ENCODE measurements at regions not wholly inside any gene's neighbourhood (a gene's known extent, or its start where the extent isn't known, plus 50 kb on each side); places are given as distances from the start of the nearest gene placed in this dataset.
"Not testable (repeated sequence)": the region's sequence is repeated elsewhere in the genome, so short reads cannot be mapped to it uniquely, and the experiment has no call there.

DNA sequence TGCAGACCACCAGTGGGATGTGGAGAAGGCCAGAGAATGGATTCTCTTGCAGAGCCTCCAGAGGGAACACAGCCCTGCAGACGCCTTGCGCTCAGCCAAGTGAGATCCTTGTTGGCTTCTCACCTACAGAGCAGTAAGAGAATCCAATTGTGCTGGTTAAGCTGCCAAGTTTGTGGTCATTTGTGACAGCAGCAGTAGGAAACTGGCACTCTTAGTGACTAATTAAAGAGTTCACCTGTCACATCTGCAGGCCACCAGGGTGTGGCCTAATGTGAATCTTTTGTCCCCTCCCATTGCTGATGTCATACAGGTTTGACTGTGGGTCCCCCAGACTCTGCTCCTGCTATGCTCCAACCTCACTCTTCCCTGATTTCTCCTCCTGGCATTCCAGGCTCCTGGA lies 235.9 kb downstream of the TFCP2L1 start:
- DNase-seq (ENCODE audit: low read depth), result no peak

DNA sequence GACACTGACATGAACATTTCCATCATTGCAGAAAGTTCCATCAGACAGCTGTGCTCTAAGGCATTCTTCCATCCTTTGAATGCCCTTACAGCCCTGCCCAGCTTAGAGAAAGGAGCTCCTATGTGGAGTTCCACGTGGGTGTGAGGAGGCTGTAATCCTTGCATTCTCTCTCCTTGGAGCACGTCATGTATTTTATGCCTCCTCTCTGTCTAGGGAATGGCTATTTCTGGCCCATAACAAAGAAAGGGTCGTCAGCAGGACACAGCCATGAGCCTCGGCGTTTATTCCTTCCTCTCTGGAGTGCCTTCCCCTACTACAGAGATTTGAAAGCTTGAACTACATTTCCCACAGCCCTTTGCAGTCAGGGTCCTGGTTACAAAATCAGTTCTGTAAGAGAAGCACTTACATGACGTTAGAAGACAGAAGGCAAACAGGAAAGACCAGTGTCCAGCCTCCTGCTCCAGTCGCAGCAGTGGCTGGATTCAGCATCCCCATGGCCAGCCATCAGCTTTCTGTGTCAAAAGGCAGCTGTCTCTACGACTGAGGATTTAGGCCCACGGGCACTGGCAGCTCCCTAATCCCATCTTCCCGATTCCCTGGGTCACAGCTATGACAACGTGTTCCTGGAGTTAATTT lies 234.9 kb downstream of the TFCP2L1 start:
- no peak for DNase-seq (ENCODE audit: low read depth)

- no peak for DNase-seq (ENCODE audit: low read depth)
Observed at GRCh38 chr2:121051311-121051710, 233.7 kb downstream of the TFCP2L1 start.

DNA sequence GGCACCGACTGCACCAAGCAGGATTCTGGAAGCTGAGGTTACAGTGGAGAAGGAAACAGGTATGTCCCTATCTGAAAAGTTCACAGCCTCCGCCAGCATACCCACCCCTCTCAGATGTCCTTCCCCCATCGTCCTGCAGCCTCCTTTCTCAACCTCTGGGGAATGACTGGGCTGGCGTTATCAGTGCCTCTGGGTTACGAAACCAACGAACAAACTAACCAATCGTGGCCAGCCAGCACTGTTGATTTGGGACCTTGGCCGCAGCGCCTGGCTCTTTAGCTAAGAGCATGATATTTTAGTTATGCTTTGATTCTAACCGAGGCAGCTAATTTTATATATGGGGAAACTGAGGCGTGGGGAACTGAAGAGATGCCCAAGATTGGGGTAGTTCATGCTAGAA lies 233.0 kb downstream of the TFCP2L1 start:
- DNase-seq (ENCODE audit: low read depth), result no peak

DNA sequence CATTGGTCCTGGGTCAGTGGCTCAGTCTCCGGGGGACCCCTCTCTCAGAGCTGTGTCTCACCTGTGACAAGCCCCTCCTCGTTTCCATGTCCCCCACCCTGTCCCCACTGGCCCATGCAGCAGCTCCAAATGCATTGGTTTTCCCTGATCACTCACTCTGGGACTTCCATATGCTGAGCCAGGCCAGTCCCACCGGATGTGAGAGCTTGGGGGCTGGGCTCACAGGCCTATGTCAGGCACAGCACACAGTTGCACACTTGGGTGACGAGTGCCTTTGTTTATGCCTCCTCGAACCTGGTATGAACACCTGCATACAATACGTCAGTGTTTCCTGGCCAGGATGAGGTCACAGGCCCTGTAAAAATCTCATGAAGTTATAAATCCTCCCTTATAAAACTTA lies 232.5 kb downstream of the TFCP2L1 start:
- no peak for DNase-seq (ENCODE audit: low read depth)

- DNase-seq (ENCODE audit: low read depth), result no peak
Observed at GRCh38 chr2:121055088-121055487, 229.9 kb downstream of the TFCP2L1 start.

GRCh38 chr2:121055501-121055900 lies 229.5 kb downstream of the TFCP2L1 start:
- no peak for DNase-seq (ENCODE audit: low read depth)

DNA sequence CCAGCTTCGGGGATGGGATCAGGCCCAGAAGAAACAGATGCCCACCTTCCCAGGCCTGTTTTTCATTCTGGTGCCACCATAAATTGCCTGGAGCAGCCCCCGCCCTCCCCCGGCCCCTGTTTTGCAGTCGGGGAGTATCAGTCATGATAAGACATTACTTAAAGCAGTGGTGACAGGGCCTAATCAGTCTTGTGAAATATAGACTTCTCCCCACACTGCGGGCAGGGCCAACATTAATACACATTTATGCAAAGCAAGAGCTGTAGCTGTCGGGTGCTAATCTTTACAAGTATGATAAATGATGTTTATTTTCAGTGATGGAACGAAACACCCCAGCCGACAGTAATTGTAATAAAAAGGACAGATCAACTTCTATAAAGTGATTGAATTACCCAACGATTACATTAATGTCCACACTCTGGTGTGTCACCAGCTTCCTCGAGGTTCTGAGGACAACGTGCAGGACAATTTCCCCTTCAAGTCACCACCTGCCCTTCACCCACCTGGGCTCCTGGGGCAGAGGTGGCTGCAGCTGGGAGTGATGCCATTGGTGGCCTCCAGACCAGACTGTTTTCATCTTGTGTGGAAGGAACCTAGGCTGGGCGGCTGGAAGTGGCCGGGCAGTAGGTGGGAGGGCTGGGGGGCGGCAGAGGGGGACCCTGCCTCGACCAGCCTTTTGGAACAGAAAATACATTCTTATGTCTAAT lies 226.0 kb downstream of the TFCP2L1 start:
- no peak for DNase-seq (ENCODE audit: low read depth)

- no peak for DNase-seq (ENCODE audit: low read depth)
Observed at GRCh38 chr2:121059651-121060649, 225.1 kb downstream of the TFCP2L1 start.

- no peak for DNase-seq (ENCODE audit: low read depth)
Observed at GRCh38 chr2:121061633-121062032, 223.4 kb downstream of the TFCP2L1 start.

- no peak for DNase-seq (ENCODE audit: low read depth)
Observed at GRCh38 chr2:121063471-121063870, 221.5 kb downstream of the TFCP2L1 start.

- DNase-seq (ENCODE audit: low read depth), result no peak
Observed at GRCh38 chr2:121064186-121064585, 220.8 kb downstream of the TFCP2L1 start.

- DNase-seq (ENCODE audit: low read depth), result no peak
Observed at GRCh38 chr2:121065239-121065638, 219.8 kb downstream of the TFCP2L1 start.

- DNase-seq (ENCODE audit: low read depth), result no peak
Observed at GRCh38 chr2:121066526-121066925, 218.5 kb downstream of the TFCP2L1 start.

DNA sequence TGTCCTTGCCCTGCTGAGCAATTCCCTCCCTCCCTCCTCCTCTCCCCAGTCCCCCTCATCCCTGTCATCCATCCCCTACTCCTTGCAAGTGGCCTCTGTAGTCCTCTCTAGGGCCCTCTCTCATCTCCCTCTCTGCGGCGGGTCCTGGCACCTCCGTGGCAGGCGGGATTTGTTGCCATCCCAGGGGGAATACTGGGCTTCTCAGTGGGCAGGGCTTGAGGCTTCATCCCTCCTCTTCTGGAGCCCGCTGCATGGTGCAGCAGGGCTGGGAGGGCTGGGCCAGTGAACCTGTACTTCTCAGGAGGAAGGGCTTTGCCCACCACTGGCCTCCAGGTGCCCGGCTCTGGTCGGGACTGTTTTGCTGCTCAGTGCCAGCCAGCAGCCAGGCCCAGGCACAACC lies 216.2 kb downstream of the TFCP2L1 start:
- no peak for DNase-seq (ENCODE audit: low read depth)

DNA sequence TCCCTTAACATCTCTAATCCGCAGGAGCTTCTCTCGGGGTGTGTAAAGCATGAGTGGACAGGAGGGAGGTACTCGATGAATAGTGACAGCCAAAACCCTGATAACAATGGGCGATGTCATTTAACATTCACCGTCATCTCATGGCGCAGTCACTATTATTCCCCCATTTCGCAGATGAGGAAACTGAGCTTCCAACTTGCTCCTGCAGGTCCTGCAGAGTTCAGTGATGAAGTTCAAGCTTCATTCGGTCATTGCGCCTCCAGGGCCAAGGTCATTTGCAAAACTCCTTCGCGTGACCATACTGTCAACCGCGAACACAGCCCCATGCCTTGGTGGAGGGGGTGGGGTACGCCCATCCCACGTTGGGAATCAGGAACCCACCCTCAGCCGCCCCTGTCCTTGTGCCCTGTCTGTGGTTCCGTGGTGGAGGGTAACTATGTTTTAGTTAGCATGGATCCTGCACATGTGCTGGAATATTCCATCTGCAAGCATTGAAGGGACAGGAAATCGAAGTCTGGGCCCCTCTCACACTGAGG lies 215.5 kb downstream of the TFCP2L1 start:
- DNase-seq (ENCODE audit: low read depth), result no peak

- not testable (repeated sequence) for DNase-seq (ENCODE audit: low read depth)
Observed at GRCh38 chr2:121070061-121070460, 214.9 kb downstream of the TFCP2L1 start.

- DNase-seq (ENCODE audit: low read depth), result no peak
Observed at GRCh38 chr2:121071034-121071504, 213.9 kb downstream of the TFCP2L1 start.

DNA sequence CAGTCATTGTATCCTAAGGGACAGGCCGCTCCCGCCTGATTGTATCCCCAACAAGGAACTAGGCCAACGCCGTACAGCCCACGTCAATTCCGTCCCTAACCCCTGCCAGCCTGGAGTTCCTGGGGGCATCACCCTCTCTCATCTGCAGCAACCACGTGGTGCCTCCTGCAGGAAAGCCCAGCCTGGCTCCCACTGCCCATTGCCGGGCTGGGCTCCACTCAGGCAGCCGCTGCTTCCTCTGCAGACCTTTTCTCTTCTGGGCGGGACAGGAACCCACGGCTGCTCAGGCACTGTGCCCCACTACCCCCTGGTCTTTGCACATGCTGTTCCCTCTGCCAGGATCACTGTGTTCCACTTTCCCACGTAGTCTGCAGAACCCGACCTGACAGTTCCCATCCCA lies 212.2 kb downstream of the TFCP2L1 start:
- no peak for DNase-seq (ENCODE audit: low read depth)

GRCh38 chr2:121073320-121074210 lies 211.4 kb downstream of the TFCP2L1 start:
- no peak for DNase-seq (ENCODE audit: low read depth)

DNA sequence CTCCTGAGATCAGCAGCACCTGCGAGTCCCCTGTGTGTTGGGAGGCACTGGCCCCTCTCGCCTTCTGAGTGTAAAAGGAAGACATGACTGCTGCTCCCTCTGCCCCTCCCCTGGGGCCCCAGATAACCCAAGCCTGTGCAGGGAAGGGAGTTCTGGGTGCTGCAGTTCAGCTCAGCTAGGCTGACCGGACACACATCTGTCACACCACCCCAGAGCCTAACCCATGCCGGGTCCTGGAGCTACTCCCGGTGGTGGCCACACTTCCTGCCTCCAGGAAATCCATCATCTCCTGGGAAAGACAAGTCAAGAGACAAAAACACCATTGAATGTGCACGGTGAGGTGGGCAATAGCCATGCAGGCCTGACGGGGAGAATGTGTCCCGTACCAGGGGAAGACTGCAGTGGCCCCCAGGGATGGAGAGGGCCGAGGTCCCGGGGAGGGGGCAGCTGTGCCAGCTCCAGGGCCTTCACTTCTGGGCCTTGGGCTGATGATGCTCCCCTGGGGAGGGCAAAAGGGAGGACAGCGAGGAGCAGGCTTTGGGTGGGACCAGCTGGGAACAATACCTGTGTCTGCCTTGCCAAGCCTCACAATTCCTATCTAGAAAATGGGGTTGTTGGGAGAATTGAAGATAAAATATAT lies 210.6 kb downstream of the TFCP2L1 start:
- DNase-seq (ENCODE audit: low read depth), result no peak

Measured in GM04504 (cell line).